Uterus (tissue), 3 donors: ENCODE measurements at regions not wholly inside any gene's neighbourhood (a gene's known extent, or its start where the extent isn't known, plus 50 kb on each side); places are given as distances from the start of the nearest gene placed in this dataset.

Experiments used
- DNase-seq, 2 donors: peaks; one replicate each; pipeline ENCODE4 v3.0.0-alpha.2; 2019 to 2020
- H3K27ac ChIP-seq, 2 donors: fragments of 200-600 bp; sonication (generic); 1 replicate in 1 of 2; 2 replicates in 1 of 2; pipeline ENCODE4 v1.5.1; 2016 to 2018
- H3K27me3 ChIP-seq, 2 donors: fragments of 200-600 bp; sonication (generic); one replicate each; pipeline ENCODE4 v1.5.1; 2018 to 2019; ENCODE audit warnings: control low read depth in 1 of 2
- H3K36me3 ChIP-seq, 2 donors: fragments of 200-600 bp; sonication (generic); one replicate each; pipeline ENCODE4 v1.5.1; 2019; ENCODE audit warnings: control low read depth in 1 of 2
- H3K4me1 ChIP-seq, 2 donors: fragments of 200-600 bp; sonication (generic); one replicate each; pipeline ENCODE4 v1.5.1; 2018 to 2019; ENCODE audit warnings: control low read depth in 1 of 2
- H3K4me3 ChIP-seq, 2 donors: fragments of 200-600 bp; sonication (generic); 1 replicate in 1 of 2; 2 replicates in 1 of 2; pipeline ENCODE4 v1.5.1; 2018 to 2019; ENCODE audit warnings: mild to moderate bottlenecking in 1 of 2
- H3K9me3 ChIP-seq, 2 donors: fragments of 200-600 bp; sonication (generic); one replicate each; pipeline ENCODE4 v1.5.1; 2019; ENCODE audit warnings: control low read depth in 1 of 2
- CTCF ChIP-seq, 4 experiments: fragments of 200-600 bp in 2 of 4; fragments of 450-650 bp in 2 of 4; sonication (generic) in 2 of 4; IDR thresholded peaks; one replicate each; pipeline ENCODE4 v1.5.1; 2016 to 2019; ENCODE audit warnings: antibody characterized with exemption in 4 of 4, mild to moderate bottlenecking in 2 of 4, moderate library complexity in 1 of 4
- POLR2A ChIP-seq, 2 donors: fragments of 450-650 bp; IDR thresholded peaks; one replicate each; pipeline ENCODE4 v1.6.1; 2016; ENCODE audit warnings: antibody characterized with exemption in 2 of 2, mild to moderate bottlenecking in 1 of 2, moderate library complexity in 1 of 2
- intact Hi-C: fragments of 100-400 bp; cut with DNase I; formaldehyde crosslinking; loops from one replicate; pipeline ENCODE4 v1.15.1; 2023; ENCODE audit warnings: low total_unique reads
- donor health status: DM: yes; HTN: yes; CAD: no.

- Histone ChIP-seq H3K4me1 (no peaks in the 10 kb centered on the region), H3K9me3 (no peaks in the 10 kb centered on the region), H3K36me3 (no peaks in the 10 kb centered on the region), H3K27me3 (no peaks in the 10 kb centered on the region), H3K27ac (no peak overlapping the region), H3K4me3 (no peak overlapping the region)
- intact Hi-C loops, result no loop called here
- no peak for DNase-seq
- TF ChIP-seq POLR2A (IDR thresholded peaks at IDR 0.05) (no peak), CTCF (IDR thresholded peaks at IDR 0.05) (no peak)
These were observed 69.5 kb upstream of the CHST15 start for GRCh38 chr10:124162774-124163354.

- no peaks in the 10 kb centered on the region for H3K36me3 ChIP-seq
- no peak for DNase-seq
- H3K27me3 ChIP-seq, result no peaks in the 10 kb centered on the region
- H3K4me3 ChIP-seq, result no peak overlapping the region
- H3K4me1 ChIP-seq, result no peaks in the 10 kb centered on the region
- intact Hi-C loops, result no loop called here
- TF ChIP-seq CTCF (IDR thresholded peaks at IDR 0.05), result no peak
- no peak for TF ChIP-seq POLR2A (IDR thresholded peaks at IDR 0.05)
- no peaks in the 10 kb centered on the region for H3K9me3 ChIP-seq
- no peak overlapping the region for H3K27ac ChIP-seq
These were observed 68.7 kb upstream of the CHST15 start for GRCh38 chr10:124162136-124162535.

GRCh38 chr10:124161601-124162000, 68.2 kb upstream of the CHST15 start:
- Histone ChIP-seq H3K4me3 (no peak overlapping the region), H3K4me1 (no peaks in the 10 kb centered on the region), H3K27ac (no peak overlapping the region), H3K27me3 (no peaks in the 10 kb centered on the region), H3K36me3 (no peaks in the 10 kb centered on the region), H3K9me3 (no peaks in the 10 kb centered on the region)
- intact Hi-C loops, result no loop called here
- TF ChIP-seq POLR2A (IDR thresholded peaks at IDR 0.05) (no peak), CTCF (IDR thresholded peaks at IDR 0.05) (no peak)
- no peak for DNase-seq

- no peaks in the 10 kb centered on the region for H3K9me3 ChIP-seq
- no peak overlapping the region for H3K4me3 ChIP-seq
- H3K27me3 ChIP-seq, result no peaks in the 10 kb centered on the region
- TF ChIP-seq CTCF (IDR thresholded peaks at IDR 0.05), result no peak
- TF ChIP-seq POLR2A (IDR thresholded peaks at IDR 0.05), result no peak
- H3K36me3 ChIP-seq, result no peaks in the 10 kb centered on the region
- H3K4me1 ChIP-seq, result no peaks in the 10 kb centered on the region
- no peak overlapping the region for H3K27ac ChIP-seq
- intact Hi-C loops, result no loop called here
- no peak for DNase-seq
These were observed 67.7 kb upstream of the CHST15 start for GRCh38 chr10:124160943-124161582.

GRCh38 chr10:124160176-124160575, 66.8 kb upstream of the CHST15 start:
- TF ChIP-seq CTCF (IDR thresholded peaks at IDR 0.05) (no peak), POLR2A (IDR thresholded peaks at IDR 0.05) (no peak)
- intact Hi-C loops, result no loop called here
- Histone ChIP-seq H3K4me3 (no peak overlapping the region), H3K4me1 (no peaks in the 10 kb centered on the region), H3K9me3 (no peaks in the 10 kb centered on the region), H3K36me3 (no peaks in the 10 kb centered on the region), H3K27me3 (no peaks in the 10 kb centered on the region), H3K27ac (no peak overlapping the region)
- no peak for DNase-seq
